MCF 10A (cell line): ENCODE measurements at regions not wholly inside any gene's neighbourhood (a gene's known extent, or its start where the extent isn't known, plus 50 kb on each side); places are given as distances from the start of the nearest gene placed in this dataset.

Experiments
- BruUV-seq: library from RNA; stranded (reverse); fragments of 400-500 nt; replicated peaks from 2 replicates; lab custom pipeline; 2021; lab: Mats Ljungman, UMichigan
- CTCF ChIA-PET: fragments of 300-600 bp; sonication (Branson Sonifier 250); formaldehyde crosslinking; extraction: SDS; loops from one replicate; lab custom pipeline; 2021; ENCODE audit warnings: antibody characterized with exemption, inconsistent platforms; lab: Yijun Ruan, JAX
- POLR2A ChIA-PET: fragments of 300-600, 350-650 bp; sonication (Branson Sonifier 250); formaldehyde crosslinking; extraction: SDS; loops from one replicate; lab custom pipeline; 2020; ENCODE audit warnings: antibody characterized with exemption, inconsistent platforms; lab: Yijun Ruan, JAX
- DNase-seq: peaks from one replicate; pipeline ENCODE4 v3.0.0-alpha.2; 2018; ENCODE audit not compliant: unreplicated experiment
- H3K27ac Mint-ChIP-seq: one replicate; pipeline ENCODE4 v1.8.0; 2022; ENCODE audit warnings: mild to moderate bottlenecking, low read depth, mixed read lengths; ENCODE audit not compliant: unreplicated experiment
- H3K27me3 Mint-ChIP-seq: one replicate; pipeline ENCODE4 v1.8.0; 2022; ENCODE audit warnings: mixed read lengths; ENCODE audit not compliant: insufficient read depth, unreplicated experiment
- H3K36me3 Mint-ChIP-seq: one replicate; pipeline ENCODE4 v1.8.0; 2022; ENCODE audit warnings: mild to moderate bottlenecking, moderate library complexity, mixed read lengths; ENCODE audit not compliant: insufficient read depth, unreplicated experiment
- H3K4me1 Mint-ChIP-seq: one replicate; pipeline ENCODE4 v1.8.0; 2022; ENCODE audit warnings: mixed read lengths; ENCODE audit not compliant: insufficient read depth, unreplicated experiment
- H3K4me3 Mint-ChIP-seq: one replicate; pipeline ENCODE4 v1.8.0; 2022; ENCODE audit warnings: mild to moderate bottlenecking, moderate library complexity, mixed read lengths; ENCODE audit not compliant: unreplicated experiment
- H3K9me3 Mint-ChIP-seq: one replicate; pipeline ENCODE4 v1.8.0; 2022; ENCODE audit warnings: mixed read lengths; ENCODE audit not compliant: unreplicated experiment
- CTCF ChIP-seq: fragments of 200-600 bp; IDR thresholded peaks from one replicate; pipeline ENCODE4 v1.8.0; 2022; ENCODE audit warnings: antibody characterized with exemption, mild to moderate bottlenecking; ENCODE audit not compliant: unreplicated experiment
- intact Hi-C: fragments of 100-400 bp; cut with micrococcal nuclease; formaldehyde crosslinking; loops from 2 replicates; pipeline ENCODE4 v1.14.1; 2022

DNA sequence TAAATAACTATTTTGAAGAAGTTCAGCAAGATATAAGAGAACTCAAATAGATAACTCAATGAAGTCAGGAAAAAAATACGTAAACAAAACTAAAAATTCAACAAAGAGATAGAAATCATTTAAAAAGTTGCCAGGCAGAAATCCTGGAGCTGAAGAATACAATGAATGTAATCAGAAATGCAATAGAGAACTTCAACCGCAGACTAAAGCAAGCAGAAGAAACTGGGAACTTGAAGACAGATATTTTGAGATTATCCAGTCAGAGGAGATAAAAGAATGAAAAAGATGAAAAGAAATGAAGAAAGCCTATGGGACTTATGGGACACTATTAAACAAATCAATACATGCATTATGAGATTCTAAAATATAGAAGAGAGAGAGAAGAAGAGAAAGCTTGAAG lies 129.1 kb upstream of the LPAR1 start:
- Mint-ChIP-seq H3K4me3 (no peak overlapping the region), H3K9me3 (peaks cover 14% of the 10 kb centered on the region), H3K4me1 (no peaks in the 10 kb centered on the region), H3K27me3 (no peaks in the 10 kb centered on the region), H3K27ac (no peak overlapping the region), H3K36me3 (no peaks in the 10 kb centered on the region)
- ChIA-PET POLR2A (no interaction called here), CTCF (no interaction called here)
- intact Hi-C loops = no loop called here
- no peak for DNase-seq
- no TSS peak for BruUV-seq
- TF ChIP-seq CTCF = no peak

- BruUV-seq = no TSS peak
- DNase-seq = no peak
- Mint-ChIP-seq H3K27me3 (no peaks in the 10 kb centered on the region), H3K36me3 (no peaks in the 10 kb centered on the region), H3K9me3 (peaks cover 14% of the 10 kb centered on the region), H3K4me1 (peaks cover 10% of the 10 kb centered on the region), H3K4me3 (no peak overlapping the region), H3K27ac (no peak overlapping the region)
- intact Hi-C loops = loop anchor here (5.0 kb wide), 1 partner anchor 527 kb away; no protein-coding TSS in a partner anchor
- POLR2A ChIA-PET = interaction anchor here (0.5 kb wide), 1 partner anchor 74 kb away, joined by 3 read pairs; no protein-coding TSS in a partner anchor
- TF ChIP-seq CTCF = no peak
- CTCF ChIA-PET = no interaction called here
Measured at GRCh38 chr9:111163716-111164389, 125.6 kb upstream of the LPAR1 start.

DNA sequence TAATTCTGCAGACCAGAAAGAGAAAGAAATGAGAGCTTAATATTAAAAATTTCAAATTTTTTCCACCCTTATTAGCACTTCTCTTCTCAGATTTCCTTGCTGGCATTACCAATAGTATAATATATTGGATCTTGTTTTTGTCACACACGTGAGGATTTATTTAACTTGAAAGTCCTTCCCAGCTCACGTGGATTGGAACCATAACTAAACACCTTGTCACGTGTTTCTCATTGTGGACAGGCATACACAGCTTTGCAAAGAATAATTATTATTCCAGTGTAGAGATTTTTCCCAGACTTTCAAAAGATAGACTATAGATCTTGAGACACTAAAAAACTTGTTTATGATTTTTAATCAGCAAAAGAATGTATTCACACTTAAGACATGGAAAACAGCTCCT lies 123.8 kb upstream of the LPAR1 start:
- intact Hi-C loops = loop anchor here (5.0 kb wide), 1 partner anchor 525 kb away; no protein-coding TSS in a partner anchor
- CTCF ChIA-PET = interaction anchor here (1.0 kb wide), 1 partner anchor 16 kb away, joined by 6 read pairs; no protein-coding TSS in a partner anchor

More for the DNA sequence above, 123.8 kb upstream of the LPAR1 start:
- H3K27ac Mint-ChIP-seq = no peak overlapping the region
- no peak overlapping the region for H3K4me3 Mint-ChIP-seq
- TF ChIP-seq CTCF = no peak
- no TSS peak for BruUV-seq
- no peaks in the 10 kb centered on the region for H3K27me3 Mint-ChIP-seq
- peaks cover 5% of the 10 kb centered on the region for H3K9me3 Mint-ChIP-seq
- H3K4me1 Mint-ChIP-seq = peaks cover 10% of the 10 kb centered on the region
- POLR2A ChIA-PET = no interaction called here
- no peaks in the 10 kb centered on the region for H3K36me3 Mint-ChIP-seq
- DNase-seq = no peak
